ENCODE measurements at regions not wholly inside any gene's neighbourhood (a gene's known extent, or its start where the extent isn't known, plus 50 kb on each side); places are given as distances from the start of the nearest gene placed in this dataset.

DNA sequence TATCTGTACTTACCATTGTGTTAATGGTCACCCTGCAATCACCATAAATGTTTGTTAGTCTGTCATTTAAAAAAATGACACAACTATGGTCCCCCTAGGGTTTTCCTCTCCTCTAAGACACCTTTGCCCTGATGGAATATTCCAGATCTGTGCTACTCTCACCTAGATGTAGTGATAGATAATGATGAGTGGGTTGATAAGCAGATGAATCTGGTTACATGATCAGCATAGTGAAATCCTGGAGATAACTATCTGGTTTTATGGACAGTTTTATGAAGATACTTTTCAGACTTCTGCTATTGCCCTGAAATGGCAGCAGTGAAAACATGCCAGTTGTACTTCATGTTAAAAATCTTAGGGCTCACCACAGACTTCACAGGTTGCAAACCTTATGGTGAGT is 152.4 kb downstream of the GATA3 start:
- intact Hi-C loops (cut with micrococcal nuclease): no loop called here
- DNase-seq: no peak
- TF ChIP-seq, protein P1, sequence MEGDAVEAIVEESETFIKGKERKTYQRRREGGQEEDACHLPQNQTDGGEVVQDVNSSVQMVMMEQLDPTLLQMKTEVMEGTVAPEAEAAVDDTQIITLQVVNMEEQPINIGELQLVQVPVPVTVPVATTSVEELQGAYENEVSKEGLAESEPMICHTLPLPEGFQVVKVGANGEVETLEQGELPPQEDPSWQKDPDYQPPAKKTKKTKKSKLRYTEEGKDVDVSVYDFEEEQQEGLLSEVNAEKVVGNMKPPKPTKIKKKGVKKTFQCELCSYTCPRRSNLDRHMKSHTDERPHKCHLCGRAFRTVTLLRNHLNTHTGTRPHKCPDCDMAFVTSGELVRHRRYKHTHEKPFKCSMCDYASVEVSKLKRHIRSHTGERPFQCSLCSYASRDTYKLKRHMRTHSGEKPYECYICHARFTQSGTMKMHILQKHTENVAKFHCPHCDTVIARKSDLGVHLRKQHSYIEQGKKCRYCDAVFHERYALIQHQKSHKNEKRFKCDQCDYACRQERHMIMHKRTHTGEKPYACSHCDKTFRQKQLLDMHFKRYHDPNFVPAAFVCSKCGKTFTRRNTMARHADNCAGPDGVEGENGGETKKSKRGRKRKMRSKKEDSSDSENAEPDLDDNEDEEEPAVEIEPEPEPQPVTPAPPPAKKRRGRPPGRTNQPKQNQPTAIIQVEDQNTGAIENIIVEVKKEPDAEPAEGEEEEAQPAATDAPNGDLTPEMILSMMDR (IDR thresholded peaks at IDR 0.05): no peak
- CTCF ChIA-PET: no interaction called here
- no peaks in the 10 kb centered on the region for H3K4me1 Mint-ChIP-seq (ENCODE audit: low read depth)
- no peaks in the 10 kb centered on the region for H3K36me3 Mint-ChIP-seq (ENCODE audit: low read depth)
- H3K9me3 Mint-ChIP-seq: peaks cover 2% of the 10 kb centered on the region
- H3K27me3 Mint-ChIP-seq: no peaks in the 10 kb centered on the region
- H3K4me3 Mint-ChIP-seq: no peak overlapping the region
- POLR2A ChIA-PET: no interaction called here
- no peak overlapping the region for H3K27ac Mint-ChIP-seq
- ATAC-seq: no peak

GRCh38 chr10:8211631-8212030 is 157.1 kb downstream of the GATA3 start:
- ChIA-PET POLR2A (no interaction called here), CTCF (no interaction called here)
- no peak for ATAC-seq
- Mint-ChIP-seq H3K27ac (no peak overlapping the region), H3K9me3 (peaks cover 2% of the 10 kb centered on the region), H3K4me3 (no peak overlapping the region), H3K36me3 (ENCODE audit: low read depth) (no peaks in the 10 kb centered on the region), H3K27me3 (no peaks in the 10 kb centered on the region), H3K4me1 (ENCODE audit: low read depth) (peaks cover 5% of the 10 kb centered on the region)
- intact Hi-C loops (cut with micrococcal nuclease): no loop called here
- DNase-seq: no peak
- TF ChIP-seq, protein P1 (IDR thresholded peaks at IDR 0.05): no peak

- Mint-ChIP-seq H3K9me3 (peaks cover 3% of the 10 kb centered on the region), H3K36me3 (ENCODE audit: low read depth) (no peaks in the 10 kb centered on the region), H3K27me3 (no peaks in the 10 kb centered on the region), H3K4me1 (ENCODE audit: low read depth) (peaks cover 16% of the 10 kb centered on the region), H3K4me3 (no peak overlapping the region), H3K27ac (no peak overlapping the region)
- POLR2A ChIA-PET: no interaction called here
- CTCF ChIA-PET: no interaction called here
- TF ChIP-seq, protein P1 (IDR thresholded peaks at IDR 0.05): no peak
- DNase-seq: no peak
- ATAC-seq: no peak
- intact Hi-C loops (cut with micrococcal nuclease): no loop called here
Measured at GRCh38 chr10:8213735-8214134, 159.2 kb downstream of the GATA3 start.

DNA sequence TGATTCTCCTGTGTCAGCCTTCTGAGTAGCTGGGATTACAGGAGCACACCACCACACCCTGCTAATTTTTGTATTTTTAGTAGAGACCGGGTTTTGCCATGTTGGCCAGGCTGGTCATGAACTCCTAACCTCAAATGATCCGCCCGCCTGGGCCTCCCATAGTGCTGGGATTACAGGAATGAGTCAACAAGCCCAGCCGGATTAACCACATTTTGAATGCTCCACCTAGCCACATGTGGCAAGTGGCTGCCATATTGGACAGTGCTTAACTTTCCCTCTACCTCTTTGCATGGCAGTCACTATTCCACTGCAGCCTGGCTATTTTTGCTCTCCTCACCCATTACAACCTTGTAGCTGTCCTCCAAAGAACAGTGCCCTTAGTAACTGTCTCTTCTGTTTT is 160.1 kb downstream of the GATA3 start:
- H3K4me3 Mint-ChIP-seq: no peak overlapping the region
- H3K9me3 Mint-ChIP-seq: peaks cover 3% of the 10 kb centered on the region

DNA sequence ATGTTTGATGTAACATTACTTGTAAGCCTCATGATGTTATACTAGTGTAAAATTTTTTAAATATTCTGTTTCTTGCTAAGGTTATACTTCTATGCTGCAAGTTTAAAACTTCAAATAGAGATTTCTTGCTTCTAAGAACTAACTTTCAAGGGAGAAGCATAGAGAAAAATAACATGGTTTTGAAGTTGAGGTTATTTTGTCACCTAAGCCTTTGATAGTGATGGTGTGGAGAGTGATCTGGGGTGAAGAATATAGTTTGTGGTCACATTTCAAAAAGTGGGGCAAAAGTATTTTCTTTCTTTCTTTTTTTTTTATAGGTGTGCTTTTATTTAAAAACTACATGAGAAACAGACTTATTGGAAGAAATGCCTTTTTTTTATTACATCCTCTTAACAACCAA is 162.4 kb downstream of the GATA3 start:
- CTCF ChIA-PET: interaction anchor here (1.1 kb wide), 1 partner anchor 8 kb away, joined by 3 read pairs; no protein-coding TSS in a partner anchor
- no peak overlapping the region for H3K27ac Mint-ChIP-seq
- POLR2A ChIA-PET: no interaction called here

More for the DNA sequence above, 160.1 kb downstream of the GATA3 start:
- ATAC-seq: no peak
- ChIA-PET POLR2A (no interaction called here), CTCF (no interaction called here)
- intact Hi-C loops (cut with micrococcal nuclease): no loop called here
- DNase-seq: no peak
- Mint-ChIP-seq H3K4me1 (ENCODE audit: low read depth) (peaks cover 16% of the 10 kb centered on the region), H3K27me3 (no peaks in the 10 kb centered on the region), H3K36me3 (ENCODE audit: low read depth) (no peaks in the 10 kb centered on the region), H3K27ac (no peak overlapping the region)
- TF ChIP-seq, protein P1 (IDR thresholded peaks at IDR 0.05): no peak

More for the DNA sequence above, 162.4 kb downstream of the GATA3 start:
- TF ChIP-seq, protein P1 (IDR thresholded peaks at IDR 0.05): no peak
- Mint-ChIP-seq H3K4me3 (no peak overlapping the region), H3K4me1 (ENCODE audit: low read depth) (peaks cover 16% of the 10 kb centered on the region), H3K36me3 (ENCODE audit: low read depth) (no peaks in the 10 kb centered on the region), H3K27me3 (no peaks in the 10 kb centered on the region), H3K9me3 (peaks cover 3% of the 10 kb centered on the region)
- intact Hi-C loops (cut with micrococcal nuclease): no loop called here
- DNase-seq: no peak
- ATAC-seq: no peak

All from activated CD8-positive, alpha-beta T cell treated with anti-CD3 and anti-CD28 coated beads for 36 hours (primary cell).